Activated B cell treated with CpG ODN at 0.5 μM for 24 hours (primary cell): ENCODE measurements at regions not wholly inside any gene's neighbourhood (a gene's known extent, or its start where the extent isn't known, plus 50 kb on each side); places are given as distances from the start of the nearest gene placed in this dataset.
"Not testable (repeated sequence)": the region's sequence is repeated elsewhere in the genome, so short reads cannot be mapped to it uniquely, and the experiment has no call there.

Experiments
- ATAC-seq: fragments of 200-7000 bp; cut with Tn5 transposase; one replicate; pipeline ENCODE4 v1.10.0; 2021; ENCODE audit warnings: low read depth, mild to moderate bottlenecking, moderate library complexity
- CTCF ChIA-PET: fragments of 350-600 bp; sonication (Branson Sonifier 250); formaldehyde crosslinking; loops from one replicate; lab custom pipeline; 2021; ENCODE audit warnings: antibody characterized with exemption; lab: Charles Lee
- POLR2A ChIA-PET: fragments of 350-600 bp; sonication (Branson Sonifier 250); formaldehyde crosslinking; loops from one replicate; lab custom pipeline; 2021; ENCODE audit warnings: antibody characterized with exemption; lab: Charles Lee
- DNase-seq: peaks from one replicate; pipeline ENCODE4 v3.0.0; 2022
- H3K27ac Mint-ChIP-seq: one replicate; pipeline ENCODE4 v1.8.0; 2020; ENCODE audit warnings: mixed read lengths
- H3K27me3 Mint-ChIP-seq: one replicate; pipeline ENCODE4 v1.8.0; 2021; ENCODE audit warnings: mixed read lengths
- H3K36me3 Mint-ChIP-seq: one replicate; pipeline ENCODE4 v1.8.0; 2021; ENCODE audit warnings: low read depth, mixed read lengths
- H3K4me1 Mint-ChIP-seq: one replicate; pipeline ENCODE4 v1.8.0; 2021; ENCODE audit warnings: mixed read lengths
- H3K4me3 Mint-ChIP-seq: one replicate; pipeline ENCODE4 v1.8.0; 2020; ENCODE audit warnings: mild to moderate bottlenecking, mixed read lengths
- H3K9me3 Mint-ChIP-seq: one replicate; pipeline ENCODE4 v1.8.0; 2020; ENCODE audit warnings: mixed read lengths
- CTCF ChIP-seq: fragments of 200-600 bp; IDR thresholded peaks from one replicate; pipeline ENCODE4 v1.8.0; 2022; ENCODE audit warnings: antibody characterized with exemption, mild to moderate bottlenecking
- intact Hi-C: fragments of 100-400 bp; cut with micrococcal nuclease; formaldehyde crosslinking; loops from one replicate; pipeline ENCODE4 v1.15.1; 2024

GRCh38 chr9:7636838-7637467 lies 162.6 kb downstream of the DMAC1 start:
- POLR2A ChIA-PET: no interaction called here
- no peak overlapping the region for H3K27ac Mint-ChIP-seq
- intact Hi-C loops: no loop called here
- ATAC-seq (no peak), DNase-seq (no peak)
- CTCF ChIA-PET: no interaction called here
- H3K9me3 Mint-ChIP-seq: no peaks in the 10 kb centered on the region
- H3K36me3 Mint-ChIP-seq: no peaks in the 10 kb centered on the region
- no peaks in the 10 kb centered on the region for H3K4me1 Mint-ChIP-seq
- no peak for TF ChIP-seq CTCF
- no peak overlapping the region for H3K4me3 Mint-ChIP-seq
- H3K27me3 Mint-ChIP-seq: no peaks in the 10 kb centered on the region

DNA sequence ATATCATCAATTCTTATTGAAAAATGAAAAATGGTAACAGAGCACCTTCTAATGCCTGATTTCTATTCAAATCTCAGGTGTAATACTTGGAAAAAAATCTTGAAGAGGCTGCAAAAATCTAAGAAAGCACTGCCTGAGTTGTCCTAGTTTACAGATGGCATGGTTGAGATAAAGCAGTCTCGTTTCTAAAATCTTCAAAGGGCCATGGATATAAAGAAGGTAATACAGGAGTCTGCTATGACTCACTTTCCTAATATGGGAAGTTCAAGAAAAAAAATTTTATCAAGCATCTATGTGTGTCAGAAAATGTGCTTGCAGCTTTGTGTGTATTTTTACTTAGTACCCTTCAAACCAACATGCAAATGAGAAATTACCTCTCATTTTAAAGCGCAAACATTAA lies 163.3 kb downstream of the DMAC1 start:
- Mint-ChIP-seq H3K4me1 (no peaks in the 10 kb centered on the region), H3K9me3 (peaks cover 2% of the 10 kb centered on the region), H3K36me3 (no peaks in the 10 kb centered on the region), H3K27me3 (no peaks in the 10 kb centered on the region), H3K4me3 (no peak overlapping the region), H3K27ac (no peak overlapping the region)
- no peak for ATAC-seq
- intact Hi-C loops: no loop called here
- DNase-seq: no peak
- CTCF ChIA-PET: no interaction called here
- POLR2A ChIA-PET: no interaction called here
- TF ChIP-seq CTCF: no peak

GRCh38 chr9:7626571-7627029 lies 173.0 kb downstream of the DMAC1 start:
- peak; percentile 15 for DNase-seq
- H3K27me3 Mint-ChIP-seq, CTCF ChIA-PET, intact Hi-C loops, H3K9me3 Mint-ChIP-seq, H3K36me3 Mint-ChIP-seq, POLR2A ChIA-PET, ATAC-seq, H3K27ac Mint-ChIP-seq: not testable (repeated sequence)
- peaks cover 23% of the 10 kb centered on the region for H3K4me1 Mint-ChIP-seq
- peak overlapping the region; percentile 28 for H3K4me3 Mint-ChIP-seq

GRCh38 chr9:7622481-7622880 lies 177.1 kb downstream of the DMAC1 start:
- intact Hi-C loops: no loop called here
- ATAC-seq (no peak), DNase-seq (no peak)
- Mint-ChIP-seq H3K27me3 (no peaks in the 10 kb centered on the region), H3K4me1 (peaks cover 20% of the 10 kb centered on the region), H3K4me3 (no peak overlapping the region), H3K27ac (no peak overlapping the region), H3K36me3 (no peaks in the 10 kb centered on the region), H3K9me3 (no peaks in the 10 kb centered on the region)
- no peak for TF ChIP-seq CTCF
- CTCF ChIA-PET: no interaction called here
- POLR2A ChIA-PET: no interaction called here

GRCh38 chr9:7615344-7615743 lies 184.2 kb downstream of the DMAC1 start:
- Mint-ChIP-seq H3K4me3 (no peak overlapping the region), H3K4me1 (peaks cover 13% of the 10 kb centered on the region), H3K36me3 (no peaks in the 10 kb centered on the region), H3K27ac (no peak overlapping the region), H3K27me3 (peaks cover 2% of the 10 kb centered on the region), H3K9me3 (no peaks in the 10 kb centered on the region)
- POLR2A ChIA-PET: no interaction called here
- no peak for TF ChIP-seq CTCF
- ATAC-seq (no peak), DNase-seq (no peak)
- intact Hi-C loops: no loop called here
- CTCF ChIA-PET: no interaction called here

GRCh38 chr9:7613931-7614330 lies 185.6 kb downstream of the DMAC1 start:
- intact Hi-C loops: no loop called here
- Mint-ChIP-seq H3K36me3 (no peaks in the 10 kb centered on the region), H3K4me3 (peak overlapping the region; percentile 21), H3K27ac (no peak overlapping the region), H3K9me3 (no peaks in the 10 kb centered on the region), H3K27me3 (peaks cover 2% of the 10 kb centered on the region), H3K4me1 (peaks cover 13% of the 10 kb centered on the region)
- no peak for TF ChIP-seq CTCF
- ATAC-seq: no peak
- POLR2A ChIA-PET: no interaction called here
- DNase-seq: no peak
- CTCF ChIA-PET: no interaction called here
